ENCODE measurements at regions not wholly inside any gene's neighbourhood (a gene's known extent, or its start where the extent isn't known, plus 50 kb on each side); places are given as distances from the start of the nearest gene placed in this dataset.

- TF ChIP-seq CTCF (IDR thresholded peaks at IDR 0.05) = no peak
- no peak for TF ChIP-seq POLR2A (IDR thresholded peaks at IDR 0.05)
These were observed 221.1 kb upstream of the CIBAR2 start for GRCh38 chr16:85333337-85333736.

Measured in uterus (tissue), 2 donors.